GM19455 (cell line): ENCODE measurements at regions not wholly inside any gene's neighbourhood (a gene's known extent, or its start where the extent isn't known, plus 50 kb on each side); places are given as distances from the start of the nearest gene placed in this dataset.

Source experiments
- ATAC-seq: cut with Tn5 transposase; IDR thresholded peaks from one replicate; pipeline ENCODE4 v1.9.1; 2021; ENCODE audit not compliant: unreplicated experiment

GRCh38 chr19:28983430-28983829 lies 229.5 kb downstream of the UQCRFS1 start:
- no peak for ATAC-seq

DNA sequence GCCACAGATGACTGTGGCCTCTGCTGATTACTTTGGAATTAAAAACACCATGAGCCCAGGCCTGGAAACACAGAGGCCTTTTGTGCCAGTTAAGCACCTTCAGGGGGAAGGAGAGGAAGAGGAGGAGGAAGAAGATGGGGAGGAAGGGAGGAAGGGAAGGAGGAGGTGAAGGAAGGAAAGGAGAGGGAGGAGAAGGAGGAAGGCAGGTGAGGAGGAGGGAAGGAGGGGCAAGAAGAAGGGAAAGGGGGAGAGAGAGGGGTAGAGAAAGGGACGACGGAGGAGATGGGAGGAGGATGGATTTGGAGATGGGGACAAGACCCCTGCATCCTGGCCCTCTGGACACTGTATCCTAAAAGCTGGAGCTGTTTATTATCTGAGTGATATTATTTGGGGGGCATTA lies 231.0 kb downstream of the UQCRFS1 start:
- no peak for ATAC-seq

- ATAC-seq = no peak
Measured at GRCh38 chr19:28981518-28981917, 231.4 kb downstream of the UQCRFS1 start.

DNA sequence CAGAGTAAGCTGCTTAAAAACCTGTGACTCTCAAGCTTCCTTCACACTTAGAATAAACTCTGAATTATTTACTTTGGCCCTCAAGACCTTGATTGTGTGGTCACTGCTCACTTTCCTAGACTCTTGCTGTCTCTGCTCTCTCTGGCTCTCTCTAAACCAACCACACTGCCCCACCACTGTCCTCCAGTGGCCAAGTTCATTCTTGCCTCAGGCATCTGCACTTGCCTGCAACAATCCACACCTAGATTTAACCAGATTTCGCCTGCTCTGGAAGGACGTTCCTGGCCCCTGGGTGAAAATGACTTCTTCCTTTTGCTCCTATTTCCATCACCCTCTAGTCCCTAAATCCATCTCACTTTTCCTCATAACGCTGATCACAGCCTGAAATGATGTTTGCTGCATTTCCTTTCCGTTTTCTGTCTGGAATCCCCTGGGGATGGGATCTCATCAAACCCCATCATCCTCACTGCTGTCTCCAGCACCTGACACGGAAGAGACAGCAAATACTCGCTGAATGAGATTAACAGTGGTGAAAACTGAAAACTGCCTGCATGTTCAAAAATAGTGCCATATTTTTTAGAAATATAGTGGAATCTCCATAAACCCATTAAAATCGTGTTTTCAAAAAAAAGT lies 232.6 kb downstream of the UQCRFS1 start:
- no peak for ATAC-seq

GRCh38 chr19:28977826-28978225 lies 235.1 kb downstream of the UQCRFS1 start:
- ATAC-seq = no peak

GRCh38 chr19:28972058-28972852 lies 240.7 kb downstream of the UQCRFS1 start:
- ATAC-seq = no peak

GRCh38 chr19:28971513-28971912 lies 241.4 kb downstream of the UQCRFS1 start:
- no peak for ATAC-seq

GRCh38 chr19:28971049-28971448 lies 241.9 kb downstream of the UQCRFS1 start:
- ATAC-seq = no peak

GRCh38 chr19:28968721-28969120 lies 244.2 kb downstream of the UQCRFS1 start:
- no peak for ATAC-seq

- no peak for ATAC-seq
Measured at GRCh38 chr19:28966737-28967399, 246.1 kb downstream of the UQCRFS1 start.

DNA sequence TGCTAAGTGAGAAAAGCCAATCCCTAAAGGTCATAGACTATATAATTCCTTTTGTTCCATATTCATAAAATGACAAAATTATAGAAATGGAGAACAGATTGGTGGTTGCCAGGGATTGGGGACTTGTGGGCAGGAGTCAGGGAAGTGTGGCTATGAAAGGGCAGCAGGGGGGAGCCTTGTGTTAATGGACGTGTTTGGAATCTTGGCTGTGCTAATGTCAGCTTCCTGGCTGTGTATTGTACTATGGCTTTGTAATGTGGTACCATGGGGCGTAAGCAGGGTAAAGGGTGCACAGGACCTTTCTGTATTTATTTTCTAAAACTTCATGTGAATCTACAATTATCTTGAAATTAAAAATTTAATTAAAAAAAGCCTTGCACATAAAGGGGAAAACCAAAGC lies 248.5 kb downstream of the UQCRFS1 start:
- no peak for ATAC-seq

DNA sequence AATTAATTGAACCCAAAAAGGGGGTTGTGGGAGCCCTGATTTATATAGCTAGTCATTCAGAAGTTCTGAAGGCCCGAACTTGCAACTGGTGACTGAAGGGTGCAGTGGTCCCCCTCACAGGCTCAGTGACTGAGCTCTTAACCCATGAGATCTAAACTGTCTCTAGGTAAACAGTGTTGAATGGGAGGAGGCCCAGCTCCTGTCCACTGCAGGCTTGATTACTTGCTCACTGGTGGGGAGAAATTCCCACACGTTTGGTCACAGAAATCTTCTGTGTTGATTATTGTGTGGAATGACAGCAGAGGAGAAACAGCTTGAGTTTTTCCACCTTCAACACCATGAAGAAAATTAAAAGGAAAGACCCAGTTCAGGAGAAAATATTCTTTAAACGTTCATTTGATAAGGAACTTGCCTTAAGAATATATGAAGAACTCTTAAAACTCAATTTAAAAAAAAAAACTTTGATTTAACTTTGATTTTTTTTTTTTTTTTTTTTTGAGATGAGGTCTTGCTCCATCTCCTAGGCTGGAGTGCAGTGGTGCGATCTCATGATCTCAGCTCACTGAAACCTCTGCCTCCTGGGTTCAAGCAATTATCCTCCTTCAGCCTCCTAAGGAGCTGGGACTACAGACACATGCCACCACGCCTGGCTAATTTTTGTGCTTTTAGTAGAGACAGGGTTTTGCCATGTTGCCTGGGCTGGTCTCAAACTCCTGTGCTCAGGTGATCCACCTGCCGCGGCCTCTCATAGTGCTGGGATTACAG lies 249.3 kb downstream of the UQCRFS1 start:
- ATAC-seq = no peak

DNA sequence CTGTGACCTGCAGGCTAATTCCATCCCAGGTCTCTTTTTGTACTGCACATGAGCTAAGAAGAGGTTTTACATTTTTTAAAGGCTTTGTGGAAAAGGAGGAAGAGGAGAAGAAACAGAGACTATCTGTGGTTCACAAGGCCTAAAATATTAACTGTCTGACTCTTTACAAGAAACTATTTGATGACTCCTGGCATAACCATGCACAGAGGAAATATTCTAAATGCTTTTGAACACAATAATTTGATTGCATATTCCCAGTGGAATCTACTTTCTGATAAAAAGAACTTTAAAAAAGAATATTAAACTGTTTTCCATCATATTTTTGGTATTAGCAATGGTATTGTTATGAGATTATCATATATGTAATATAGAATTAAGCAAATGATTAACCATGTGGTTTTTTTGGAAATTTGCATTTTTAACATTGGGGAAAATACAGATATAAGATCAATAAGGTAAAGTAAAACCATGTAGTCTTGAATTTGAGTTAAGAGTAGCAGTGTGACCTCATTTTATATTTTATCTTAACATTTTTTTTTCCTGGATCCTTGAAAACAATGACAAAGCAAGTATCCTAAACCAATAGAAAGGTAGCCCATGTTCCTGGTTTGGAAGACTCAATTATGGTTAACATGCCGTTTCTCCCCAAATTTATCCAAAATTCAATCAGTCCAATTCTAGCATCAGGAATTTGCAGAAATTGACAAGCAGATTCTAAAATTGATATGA lies 251.0 kb downstream of the UQCRFS1 start:
- no peak for ATAC-seq

- ATAC-seq = no peak
Measured at GRCh38 chr19:28960986-28961705, 251.8 kb downstream of the UQCRFS1 start.

- no peak for ATAC-seq
Measured at GRCh38 chr19:28960586-28960985, 252.4 kb downstream of the UQCRFS1 start.

GRCh38 chr19:28956961-28957360 lies 256.0 kb downstream of the UQCRFS1 start:
- ATAC-seq = no peak

DNA sequence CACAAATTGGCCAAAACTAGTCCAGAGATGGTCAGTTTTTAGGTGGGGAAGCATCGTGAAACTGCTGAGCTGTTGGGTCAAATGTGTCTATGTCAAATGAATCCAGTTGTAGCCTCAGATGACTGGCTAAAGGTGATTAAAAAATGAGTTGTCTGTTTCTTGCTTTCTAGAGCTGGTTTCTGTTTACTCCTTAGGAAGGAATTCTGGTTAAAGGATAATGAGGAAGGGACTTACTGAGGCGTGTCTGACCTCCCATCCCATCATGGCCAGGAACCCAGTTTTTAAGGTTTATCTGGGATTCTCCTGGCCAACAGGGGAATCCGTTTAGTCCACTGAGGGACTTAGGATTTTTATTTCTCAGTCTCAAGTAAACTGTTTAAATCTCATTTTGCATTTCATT lies 256.5 kb downstream of the UQCRFS1 start:
- no peak for ATAC-seq

- no peak for ATAC-seq
Measured at GRCh38 chr19:28949535-28949934, 263.4 kb downstream of the UQCRFS1 start.

DNA sequence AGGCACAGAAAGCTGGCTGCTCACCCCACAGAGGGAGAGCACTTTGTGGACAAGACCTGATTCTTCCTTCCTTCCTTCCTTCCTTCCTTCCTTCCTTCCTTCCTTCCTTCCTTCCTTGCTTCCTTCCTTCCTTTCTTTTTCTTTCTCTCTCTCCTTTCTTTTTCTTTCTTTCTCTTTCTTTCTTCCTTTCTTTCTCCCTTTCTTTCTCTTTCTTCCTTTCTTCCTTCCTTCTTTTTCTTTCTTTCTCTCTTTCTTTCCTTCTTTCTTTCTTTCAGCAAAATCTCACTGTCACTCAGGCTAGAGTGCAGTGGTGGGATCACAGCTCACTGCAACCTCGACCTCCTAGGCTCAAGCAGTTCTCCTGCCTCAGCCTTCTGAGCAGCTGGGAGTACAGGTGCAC lies 263.9 kb downstream of the UQCRFS1 start:
- ATAC-seq = no peak

GRCh38 chr19:28948566-28948965 lies 264.4 kb downstream of the UQCRFS1 start:
- ATAC-seq = no peak
